Right cardiac atrium (tissue), 5 donors: ENCODE measurements at regions not wholly inside any gene's neighbourhood (a gene's known extent, or its start where the extent isn't known, plus 50 kb on each side); places are given as distances from the start of the nearest gene placed in this dataset.

ENCODE experiments used
- ATAC-seq, 2 donors: fragments of 200-7000 bp; cut with Tn5 transposase; one replicate each; pipeline versions ENCODE4 v1.8.0 to v1.9.1; 2020; ENCODE audit warnings: moderate library complexity in 2 of 2, mild to moderate bottlenecking in 1 of 2
- DNase-seq, 3 donors: peaks; one replicate each; pipeline ENCODE4 v3.0.0-alpha.2; 2020
- H3K27ac ChIP-seq: one replicate; pipeline ENCODE4 v1.5.1; 2013; ENCODE audit warnings: mild to moderate bottlenecking, low read length, control low read depth, moderate library complexity
- H3K27me3 ChIP-seq: one replicate; pipeline ENCODE4 v1.6.1; 2013; ENCODE audit not compliant: control insufficient read depth, insufficient read depth
- H3K4me1 ChIP-seq: one replicate; pipeline ENCODE4 v1.6.1; 2013; ENCODE audit warnings: low read length; ENCODE audit not compliant: control insufficient read depth, insufficient read depth
- H3K4me3 ChIP-seq: one replicate; pipeline ENCODE4 v1.5.1; 2013; ENCODE audit warnings: low read length, control low read depth
- H3K9me3 ChIP-seq: one replicate; pipeline ENCODE4 v1.6.1; 2013; ENCODE audit warnings: low read length; ENCODE audit not compliant: control insufficient read depth
- WGBS: extraction: QIAGEN DNeasy Blood & Tissue Kit; methylation state at CpG from one replicate; pipeline ENCODE4 v1.1.7; 2013; 5-methylcytosine and 5-hydroxymethylcytosine counted together
- intact Hi-C, 4 donors: fragments of 100-400 bp; cut with DNase I; formaldehyde crosslinking; loops; one replicate each; pipeline versions ENCODE4 v1.11.0 to v1.14.0; 2022 to 2023
- donor health status: healthy with polysubstance abuse.
- donor health status: DM: no; HTN: yes; CAD: no.
- donor health status: DM: no; HTN: no; CAD: no.
- donor health status: DM: no; HTN: yes; CAD: no; lungs with severe emphysema.
- donor health status: DM: yes; HTN: yes; CAD: no.

DNA sequence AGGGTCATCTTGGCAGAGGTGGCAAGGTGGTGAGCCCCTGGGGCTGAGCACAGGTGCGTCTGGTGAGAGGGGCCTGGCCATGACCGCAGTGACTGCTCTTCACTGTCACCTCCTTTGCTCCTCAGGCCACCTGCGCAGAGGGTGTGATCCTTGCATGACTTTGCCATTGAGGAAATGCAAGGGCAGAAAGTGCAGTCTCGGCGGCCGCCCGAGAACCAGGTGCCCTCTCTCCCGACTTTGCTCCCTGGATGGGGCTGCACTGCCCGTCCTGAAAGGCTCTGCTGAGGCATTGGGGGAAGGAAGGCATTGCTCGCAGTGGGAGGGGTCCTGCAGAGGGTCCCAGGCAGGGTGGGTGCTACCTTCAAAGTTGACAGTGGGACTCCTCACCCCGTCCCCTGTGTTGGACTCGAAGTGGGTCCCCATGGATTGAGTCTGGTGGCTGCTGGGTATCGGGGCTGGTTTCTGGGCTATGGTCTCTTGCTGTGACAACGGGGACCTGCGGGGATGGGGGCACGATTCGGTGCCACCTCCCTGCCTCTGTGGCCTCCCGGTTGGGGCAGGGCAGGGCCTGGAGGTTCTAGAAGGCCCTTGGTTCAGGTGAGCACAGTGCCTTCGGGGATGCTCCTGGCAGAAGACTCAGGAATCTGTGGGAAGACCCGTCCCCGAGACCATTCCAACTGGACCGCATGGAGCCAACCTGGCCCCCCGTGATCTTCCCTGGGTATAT is 1239.4 kb downstream of the BRD1 start:
- 88% methylated on average over 23 of the region's 23 CpGs for WGBS
- Histone ChIP-seq H3K9me3 (no peaks in the 10 kb centered on the region), H3K4me3 (no peak overlapping the region), H3K4me1 (no peaks in the 10 kb centered on the region), H3K27ac (no peak overlapping the region), H3K27me3 (no peaks in the 10 kb centered on the region)
- ATAC-seq = no peak
- intact Hi-C loops = no loop called here
- peak in 1 of 3 donors; percentile 32 for DNase-seq

DNA sequence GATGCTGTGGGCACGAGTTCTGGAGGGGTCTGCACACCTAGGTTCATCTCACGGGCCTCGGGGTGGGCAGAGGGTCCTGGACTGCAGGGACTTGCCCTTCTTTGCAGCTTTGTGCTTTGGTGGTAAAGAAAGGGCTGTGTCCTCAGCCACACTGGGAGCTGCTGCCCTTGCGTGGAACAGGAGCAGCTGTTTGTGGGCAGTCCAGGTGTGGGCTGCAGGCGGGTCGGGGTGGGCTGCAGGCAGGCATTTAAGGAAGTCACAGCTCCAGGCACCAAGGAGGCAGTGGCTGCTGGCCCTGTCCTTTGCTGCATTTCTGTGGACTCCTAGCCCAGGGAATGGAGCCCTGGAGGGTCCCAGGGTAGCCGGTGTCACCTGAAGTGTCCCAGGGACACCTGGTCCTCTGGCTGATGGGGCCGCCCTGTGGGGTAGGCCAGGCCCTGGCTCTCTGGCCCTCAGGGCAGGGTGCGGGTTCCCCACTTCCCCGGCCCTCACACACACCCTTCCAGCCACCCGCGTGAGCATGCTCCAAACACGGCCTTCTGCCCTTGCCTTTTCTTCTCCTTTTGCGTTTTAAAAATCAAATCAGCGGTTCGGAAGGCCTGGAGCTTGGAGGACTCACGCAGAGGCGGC is 1240.3 kb downstream of the BRD1 start:
- DNase-seq = no peak
- H3K27ac ChIP-seq = no peak overlapping the region
- intact Hi-C loops = no loop called here
- no peaks in the 10 kb centered on the region for H3K9me3 ChIP-seq
- H3K4me1 ChIP-seq = no peaks in the 10 kb centered on the region
- H3K27me3 ChIP-seq = no peaks in the 10 kb centered on the region
- no peak for ATAC-seq
- 86% methylated on average over 18 of the region's 18 CpGs for WGBS
- H3K4me3 ChIP-seq = no peak overlapping the region

DNA sequence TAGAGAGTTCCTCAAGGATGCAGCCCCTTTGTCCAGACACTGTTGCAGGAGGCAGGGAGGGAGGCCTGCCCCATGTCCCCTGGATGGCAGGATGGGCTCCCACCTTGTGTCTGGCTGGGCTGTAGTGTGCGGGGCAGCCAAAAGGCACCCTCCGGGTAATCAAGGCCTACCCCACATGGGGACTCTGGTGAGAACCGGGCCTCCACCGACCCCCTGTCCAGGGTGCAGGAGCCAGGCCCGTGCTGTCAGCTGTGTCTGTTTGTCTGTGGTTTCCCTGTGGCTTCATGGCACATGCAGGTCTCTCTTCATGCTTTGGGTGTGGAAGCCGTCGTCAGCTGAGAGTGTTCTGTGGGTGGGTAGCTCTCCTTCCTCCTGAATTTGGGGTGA is 1240.9 kb downstream of the BRD1 start:
- H3K9me3 ChIP-seq = no peaks in the 10 kb centered on the region
- 86% methylated on average over 7 of the region's 7 CpGs for WGBS
- intact Hi-C loops = no loop called here
- DNase-seq (no peak), ATAC-seq (no peak)
- H3K27ac ChIP-seq = no peak overlapping the region
- H3K4me1 ChIP-seq = no peaks in the 10 kb centered on the region
- H3K27me3 ChIP-seq = no peaks in the 10 kb centered on the region
- H3K4me3 ChIP-seq = no peak overlapping the region

DNA sequence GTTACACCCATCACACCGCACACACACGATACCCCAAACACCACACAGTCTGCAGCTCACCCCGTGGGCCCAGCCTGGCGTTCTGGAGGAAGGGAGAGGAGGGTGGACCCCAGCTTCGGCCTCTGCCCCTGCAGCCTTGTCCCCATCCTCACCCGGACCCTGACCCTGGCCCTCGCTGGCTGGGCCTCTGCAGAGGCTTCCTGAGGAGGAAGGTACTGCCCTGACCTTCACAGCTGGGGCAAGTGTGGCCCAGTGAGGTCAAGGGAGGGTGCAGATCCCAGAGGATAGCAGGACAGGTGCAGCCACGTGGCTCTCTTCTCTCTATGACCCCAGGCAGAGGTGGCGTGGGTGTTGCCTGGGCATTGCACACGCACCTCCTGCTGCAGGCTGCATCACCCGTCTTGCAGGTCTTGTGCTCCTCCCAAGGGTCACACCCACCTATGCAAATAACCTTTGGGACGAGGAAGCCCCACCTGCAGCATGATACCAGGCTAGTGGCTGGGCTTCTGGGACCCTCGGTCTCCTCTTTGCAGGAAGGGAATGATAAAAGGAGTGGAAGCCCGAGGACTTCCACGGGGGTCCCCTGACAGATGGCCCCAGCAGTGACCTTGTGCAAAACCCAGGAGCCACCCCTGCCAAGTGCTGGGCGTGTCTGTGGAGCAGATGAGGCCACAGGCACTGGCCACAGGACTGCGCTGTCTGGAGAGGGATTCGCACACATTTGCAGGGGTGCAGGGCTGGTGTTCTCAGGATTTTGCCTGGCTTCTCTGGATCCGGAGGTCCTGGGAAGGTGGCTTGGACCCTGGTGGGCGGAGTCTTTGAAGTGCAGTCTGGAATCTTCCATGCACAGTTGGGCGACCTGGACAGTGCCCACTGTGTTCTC is 1241.5 kb downstream of the BRD1 start:
- Histone ChIP-seq H3K4me3 (no peak overlapping the region), H3K4me1 (no peaks in the 10 kb centered on the region), H3K27me3 (no peaks in the 10 kb centered on the region), H3K9me3 (no peaks in the 10 kb centered on the region), H3K27ac (no peak overlapping the region)
- ATAC-seq = no peak
- DNase-seq = peak in 1 of 3 donors; percentile 25
- intact Hi-C loops = no loop called here
- 69% methylated on average over 21 of the region's 21 CpGs for WGBS

DNA sequence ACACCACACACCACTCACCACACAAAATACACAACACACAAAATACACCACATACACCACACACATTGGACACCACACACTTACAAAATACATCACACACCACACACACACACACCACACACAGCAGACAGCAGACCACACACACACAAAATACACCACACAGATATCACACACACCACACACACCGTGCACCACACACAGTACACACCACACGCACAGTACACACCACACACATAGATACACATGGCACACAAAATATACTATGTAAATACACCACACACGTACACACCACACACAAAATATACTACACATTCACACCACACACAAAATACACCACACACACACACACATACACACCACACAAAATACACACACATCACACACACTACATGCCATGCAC is 1243.5 kb downstream of the BRD1 start:
- H3K27ac ChIP-seq = no peak overlapping the region
- intact Hi-C loops = no loop called here
- WGBS = 94% methylated on average over 3 of the region's 3 CpGs
- DNase-seq = no peak
- no peak for ATAC-seq
- H3K4me1 ChIP-seq = no peaks in the 10 kb centered on the region
- H3K9me3 ChIP-seq = no peaks in the 10 kb centered on the region
- H3K27me3 ChIP-seq = no peaks in the 10 kb centered on the region
- H3K4me3 ChIP-seq = no peak overlapping the region

DNA sequence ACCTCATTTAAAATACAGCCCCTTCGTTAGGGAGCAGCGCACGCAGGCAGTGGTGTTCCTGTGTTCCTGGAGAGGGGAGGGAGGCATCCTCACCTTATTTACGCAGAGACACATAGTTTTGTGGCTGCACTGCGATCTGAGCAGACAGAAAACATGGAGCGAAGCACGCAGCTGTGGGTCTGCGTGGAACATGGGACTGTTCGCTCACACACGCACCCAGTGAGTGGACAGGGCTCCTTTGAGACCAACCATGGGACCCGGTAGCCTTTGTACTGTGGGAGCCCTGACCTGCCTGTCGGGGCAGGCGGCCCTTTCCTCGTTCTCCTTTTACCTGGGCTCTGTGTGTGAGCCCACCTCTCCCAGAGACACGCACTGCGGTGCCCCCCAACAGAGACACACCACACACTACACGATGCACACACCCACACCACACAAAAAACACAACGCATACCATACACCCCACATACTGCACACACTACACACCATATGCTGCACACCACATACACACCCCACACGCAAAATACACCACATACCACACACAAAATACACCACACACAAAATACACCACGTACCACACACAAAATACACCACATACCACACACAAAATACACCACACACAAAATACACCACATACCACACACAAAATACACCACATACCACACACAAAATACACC is 1245.7 kb downstream of the BRD1 start:
- intact Hi-C loops = no loop called here
- WGBS = 77% methylated on average over 20 of the region's 20 CpGs
- DNase-seq = peak in 1 of 3 donors; percentile 12
- no peaks in the 10 kb centered on the region for H3K9me3 ChIP-seq
- H3K27me3 ChIP-seq = no peaks in the 10 kb centered on the region
- no peak for ATAC-seq
- H3K27ac ChIP-seq = no peak overlapping the region
- H3K4me1 ChIP-seq = no peaks in the 10 kb centered on the region
- H3K4me3 ChIP-seq = no peak overlapping the region

DNA sequence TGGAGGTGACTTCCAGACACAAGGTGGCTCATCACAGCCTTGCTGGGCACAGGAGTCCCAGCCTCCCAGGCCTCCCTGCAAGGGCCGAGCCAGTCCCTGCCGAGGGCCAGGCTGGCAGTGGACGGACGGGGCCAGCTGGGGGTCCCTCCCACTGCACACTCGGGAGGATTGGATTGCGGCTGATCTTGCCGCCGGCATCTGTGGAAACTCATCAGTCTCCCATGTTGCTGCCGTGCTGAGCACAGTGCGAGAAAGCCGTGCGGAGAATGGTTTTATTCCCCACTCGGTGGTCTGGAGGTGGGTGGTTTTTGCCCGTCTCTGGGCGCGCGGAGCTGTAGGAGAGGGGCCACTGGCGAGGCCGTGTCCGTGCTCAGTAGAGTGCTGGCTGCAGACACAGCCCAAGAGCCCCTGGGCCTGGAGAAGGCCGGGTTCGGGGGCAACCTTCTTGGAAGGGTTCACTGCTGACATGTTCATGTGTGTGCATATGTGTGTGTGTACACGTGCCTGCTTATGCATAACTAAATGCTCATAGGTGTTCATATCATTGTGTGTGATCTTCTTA is 1246.4 kb downstream of the BRD1 start:
- no peaks in the 10 kb centered on the region for H3K27me3 ChIP-seq
- ATAC-seq = no peak
- H3K9me3 ChIP-seq = no peaks in the 10 kb centered on the region
- no peak overlapping the region for H3K27ac ChIP-seq
- DNase-seq = peak; percentile 7 to 25 (median 13)
- whole genome bisulfite sequencing = 65% methylated on average over 23 of the region's 23 CpGs
- H3K4me3 ChIP-seq = no peak overlapping the region
- no peaks in the 10 kb centered on the region for H3K4me1 ChIP-seq
- intact Hi-C loops = no loop called here

DNA sequence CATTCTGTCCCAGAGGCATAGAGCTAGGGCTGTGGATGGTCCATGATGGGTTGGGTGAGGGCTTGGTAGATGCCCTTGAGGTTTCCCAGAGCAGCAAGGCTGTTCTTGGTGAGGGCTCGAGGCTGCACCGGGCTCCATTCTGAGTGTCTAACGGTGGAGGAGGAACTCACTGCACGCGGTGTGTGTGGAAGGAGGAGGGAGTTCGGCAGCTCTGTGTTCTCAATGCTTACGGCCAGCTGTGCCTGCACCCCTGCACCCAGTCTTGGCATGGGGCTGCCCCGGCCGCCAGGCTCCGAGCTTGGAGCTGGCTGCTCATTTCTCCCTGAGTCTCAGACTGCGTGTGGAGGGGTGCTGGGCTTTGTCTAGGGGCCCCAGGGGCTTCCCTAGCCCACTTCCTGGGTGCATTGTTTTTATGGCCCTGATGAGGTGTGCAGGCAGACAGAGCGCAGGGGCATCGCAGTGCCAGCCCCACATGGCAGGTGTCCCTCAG is 1247.1 kb downstream of the BRD1 start:
- Histone ChIP-seq H3K4me3 (no peak overlapping the region), H3K4me1 (no peaks in the 10 kb centered on the region), H3K27ac (no peak overlapping the region), H3K27me3 (no peaks in the 10 kb centered on the region), H3K9me3 (no peaks in the 10 kb centered on the region)
- ATAC-seq (no peak), DNase-seq (peak; percentile 2 to 27 (median 12))
- 77% methylated on average over 13 of the region's 13 CpGs for WGBS
- intact Hi-C loops = no loop called here

DNA sequence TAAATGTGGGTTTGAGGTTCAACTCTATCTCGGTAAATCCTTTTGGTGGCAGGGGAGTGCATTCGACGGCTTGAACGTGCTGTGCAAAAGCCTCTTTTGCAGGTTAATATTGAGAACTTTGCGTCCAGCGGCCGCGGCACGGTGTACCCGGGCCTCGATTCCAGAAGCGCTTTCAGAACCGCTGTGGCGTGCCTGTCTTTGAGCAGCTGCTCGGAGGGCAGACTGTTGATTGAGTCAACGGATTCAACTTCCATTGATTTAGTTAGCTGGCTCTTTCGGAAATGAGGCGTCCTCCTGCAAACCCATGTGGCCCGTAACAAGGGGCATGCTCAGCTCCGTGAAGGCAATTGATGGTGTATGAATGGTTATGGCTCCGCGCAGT is 1247.8 kb downstream of the BRD1 start:
- ATAC-seq (no peak), DNase-seq (peak; percentile 6 to 42 (median 7))
- Histone ChIP-seq H3K4me3 (no peak overlapping the region), H3K27ac (no peak overlapping the region), H3K4me1 (no peaks in the 10 kb centered on the region), H3K9me3 (no peaks in the 10 kb centered on the region), H3K27me3 (no peaks in the 10 kb centered on the region)
- WGBS = 89% methylated on average over 22 of the region's 22 CpGs
- intact Hi-C loops = loop anchor here in 3 of 4 donors (5.0 to 10.0 kb wide), 3 partner anchors 725 to 1055 kb away; no protein-coding TSS in a partner anchor
